ENCODE measurements at regions not wholly inside any gene's neighbourhood (a gene's known extent, or its start where the extent isn't known, plus 50 kb on each side); places are given as distances from the start of the nearest gene placed in this dataset.
A peak's percentile ranks its signal among the peaks of the same experiment; 100 is the strongest.

DNA sequence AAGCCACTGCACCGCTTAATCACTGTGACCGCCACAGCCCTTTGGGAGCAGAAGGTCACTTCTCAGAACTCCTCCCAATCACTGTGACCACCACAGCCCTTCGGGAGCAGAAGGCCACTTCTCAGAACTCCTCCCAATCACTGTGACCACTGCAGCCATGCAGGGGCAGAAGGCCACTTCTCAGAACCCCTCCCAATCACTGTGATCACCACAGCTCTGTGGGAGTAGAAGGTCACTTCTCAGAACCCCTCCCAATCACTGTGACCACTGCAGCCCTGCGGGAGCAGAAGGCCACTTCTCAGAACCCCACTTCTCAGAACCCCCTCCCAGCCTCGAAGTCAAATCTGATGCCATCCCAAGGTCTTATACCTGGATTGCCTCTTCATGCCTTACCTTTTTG is 56.8 kb upstream of the DAPL1 start:
- TF ChIP-seq SIN3A (IDR thresholded peaks at IDR 0.05; ENCODE audit: borderline replicate concordance, insufficient read depth, low read length) (no peak), POLR2AphosphoS5 (IDR thresholded peaks at IDR 0.05; ENCODE audit: low read depth, low read length) (no peak), FOXP2 (optimal IDR thresholded peaks at IDR 0.05; ENCODE audit: borderline replicate concordance, extremely low read depth, extremely low read length, insufficient read depth) (no peak), TAF1 (IDR thresholded peaks at IDR 0.05; ENCODE audit: borderline replicate concordance, insufficient read depth, low read length) (no peak)
- TF ChIP-seq, protein P1, sequence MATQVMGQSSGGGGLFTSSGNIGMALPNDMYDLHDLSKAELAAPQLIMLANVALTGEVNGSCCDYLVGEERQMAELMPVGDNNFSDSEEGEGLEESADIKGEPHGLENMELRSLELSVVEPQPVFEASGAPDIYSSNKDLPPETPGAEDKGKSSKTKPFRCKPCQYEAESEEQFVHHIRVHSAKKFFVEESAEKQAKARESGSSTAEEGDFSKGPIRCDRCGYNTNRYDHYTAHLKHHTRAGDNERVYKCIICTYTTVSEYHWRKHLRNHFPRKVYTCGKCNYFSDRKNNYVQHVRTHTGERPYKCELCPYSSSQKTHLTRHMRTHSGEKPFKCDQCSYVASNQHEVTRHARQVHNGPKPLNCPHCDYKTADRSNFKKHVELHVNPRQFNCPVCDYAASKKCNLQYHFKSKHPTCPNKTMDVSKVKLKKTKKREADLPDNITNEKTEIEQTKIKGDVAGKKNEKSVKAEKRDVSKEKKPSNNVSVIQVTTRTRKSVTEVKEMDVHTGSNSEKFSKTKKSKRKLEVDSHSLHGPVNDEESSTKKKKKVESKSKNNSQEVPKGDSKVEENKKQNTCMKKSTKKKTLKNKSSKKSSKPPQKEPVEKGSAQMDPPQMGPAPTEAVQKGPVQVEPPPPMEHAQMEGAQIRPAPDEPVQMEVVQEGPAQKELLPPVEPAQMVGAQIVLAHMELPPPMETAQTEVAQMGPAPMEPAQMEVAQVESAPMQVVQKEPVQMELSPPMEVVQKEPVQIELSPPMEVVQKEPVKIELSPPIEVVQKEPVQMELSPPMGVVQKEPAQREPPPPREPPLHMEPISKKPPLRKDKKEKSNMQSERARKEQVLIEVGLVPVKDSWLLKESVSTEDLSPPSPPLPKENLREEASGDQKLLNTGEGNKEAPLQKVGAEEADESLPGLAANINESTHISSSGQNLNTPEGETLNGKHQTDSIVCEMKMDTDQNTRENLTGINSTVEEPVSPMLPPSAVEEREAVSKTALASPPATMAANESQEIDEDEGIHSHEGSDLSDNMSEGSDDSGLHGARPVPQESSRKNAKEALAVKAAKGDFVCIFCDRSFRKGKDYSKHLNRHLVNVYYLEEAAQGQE (IDR thresholded peaks at IDR 0.05; ENCODE audit: insufficient read depth in 1 of 2, low read depth in 2 of 2, low read length in 2 of 2): no peak

DNA sequence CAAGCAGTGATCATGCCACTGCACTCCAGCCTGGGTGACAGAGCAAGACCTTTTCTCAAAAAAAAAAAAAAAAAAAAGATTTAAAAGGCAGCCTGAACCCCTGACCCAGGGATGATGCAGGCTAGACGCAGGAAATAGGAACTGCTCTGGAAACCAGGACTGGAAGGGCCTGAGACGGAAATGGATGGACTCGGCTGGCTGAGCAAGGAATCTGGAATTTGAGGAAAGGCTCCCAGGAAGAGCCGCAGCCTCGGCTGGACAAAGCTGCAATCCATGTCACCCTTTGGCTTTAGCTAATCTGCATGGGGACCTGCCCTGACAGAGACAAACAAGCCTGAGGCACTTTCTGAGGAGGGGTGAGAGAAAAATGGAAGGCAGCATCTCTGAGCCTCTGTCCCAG is 55.0 kb upstream of the DAPL1 start:
- TF ChIP-seq, protein P1 (IDR thresholded peaks at IDR 0.05; ENCODE audit: insufficient read depth in 1 of 2, low read depth in 2 of 2, low read length in 2 of 2): 0 out of 4 replicates have a peak, but pooled peaks of 1 of the 2 experiments have one; percentile 42
- TF ChIP-seq FOXP2 (optimal IDR thresholded peaks at IDR 0.05; ENCODE audit: borderline replicate concordance, extremely low read depth, extremely low read length, insufficient read depth): no peak

DNA sequence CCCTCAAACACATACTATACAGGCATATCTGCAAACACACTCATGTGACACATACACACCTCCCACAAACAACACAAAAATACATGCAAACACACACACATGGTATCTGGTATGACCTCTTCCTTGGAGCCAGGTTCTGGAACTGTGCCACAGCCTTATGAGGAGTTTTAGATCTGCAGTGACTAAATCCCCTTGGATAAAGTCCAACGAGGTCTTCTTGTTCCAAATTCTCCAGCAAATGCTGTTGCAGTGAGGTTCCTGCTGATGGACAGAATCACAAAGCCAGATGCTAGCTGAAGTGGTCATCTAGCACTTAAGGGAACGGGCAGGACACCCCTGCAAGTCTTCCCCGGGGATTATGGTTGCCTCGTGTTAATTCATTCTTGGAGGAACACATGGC is 54.5 kb upstream of the DAPL1 start:
- no peak for TF ChIP-seq POLR2AphosphoS5 (IDR thresholded peaks at IDR 0.05; ENCODE audit: low read depth, low read length)
- TF ChIP-seq FOXP2 (optimal IDR thresholded peaks at IDR 0.05; ENCODE audit: borderline replicate concordance, extremely low read depth, extremely low read length, insufficient read depth): no peak
- TF ChIP-seq TAF1 (IDR thresholded peaks at IDR 0.05; ENCODE audit: borderline replicate concordance, insufficient read depth, low read length): no peak
- TF ChIP-seq, protein P1 (IDR thresholded peaks at IDR 0.05; ENCODE audit: insufficient read depth in 1 of 2, low read depth in 2 of 2, low read length in 2 of 2): no peak
- TF ChIP-seq SIN3A (IDR thresholded peaks at IDR 0.05; ENCODE audit: borderline replicate concordance, insufficient read depth, low read length): no peak

DNA sequence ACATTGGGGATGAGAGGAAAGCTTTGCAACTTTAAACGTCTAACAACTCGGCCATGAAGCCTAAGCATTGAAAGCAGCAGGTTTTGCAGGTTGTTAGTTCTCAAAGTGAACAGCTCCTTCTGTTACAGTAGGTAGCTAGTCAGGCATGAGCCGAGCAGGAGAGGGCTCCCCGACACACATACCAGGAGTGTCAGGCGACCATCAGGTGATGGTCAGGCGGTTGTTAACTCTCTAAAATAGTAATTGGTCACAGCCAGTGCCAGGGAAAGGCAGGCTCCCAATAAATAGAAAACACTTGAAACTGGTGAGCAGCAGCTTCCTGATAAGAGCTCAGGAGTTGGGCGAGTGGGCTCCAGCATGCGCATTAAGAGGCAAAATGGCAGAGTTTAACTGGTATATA is 53.5 kb upstream of the DAPL1 start:
- TF ChIP-seq, protein P1 (IDR thresholded peaks at IDR 0.05; ENCODE audit: insufficient read depth in 1 of 2, low read depth in 2 of 2, low read length in 2 of 2): no peak
- TF ChIP-seq POLR2AphosphoS5 (IDR thresholded peaks at IDR 0.05; ENCODE audit: low read depth, low read length): no peak
- TF ChIP-seq FOXP2 (optimal IDR thresholded peaks at IDR 0.05; ENCODE audit: borderline replicate concordance, extremely low read depth, extremely low read length, insufficient read depth): no peak

GRCh38 chr2:158742536-158742935 is 52.6 kb upstream of the DAPL1 start:
- no peak for TF ChIP-seq SIN3A (IDR thresholded peaks at IDR 0.05; ENCODE audit: borderline replicate concordance, insufficient read depth, low read length)
- no peak for TF ChIP-seq FOXP2 (optimal IDR thresholded peaks at IDR 0.05; ENCODE audit: borderline replicate concordance, extremely low read depth, extremely low read length, insufficient read depth)
- TF ChIP-seq TAF1 (IDR thresholded peaks at IDR 0.05; ENCODE audit: borderline replicate concordance, insufficient read depth, low read length): no peak
- TF ChIP-seq, protein P1 (IDR thresholded peaks at IDR 0.05; ENCODE audit: insufficient read depth in 1 of 2, low read depth in 2 of 2, low read length in 2 of 2): no peak
- TF ChIP-seq POLR2AphosphoS5 (IDR thresholded peaks at IDR 0.05; ENCODE audit: low read depth, low read length): no peak
